Ascending aorta (tissue), 2 donors: ENCODE measurements at regions not wholly inside any gene's neighbourhood (a gene's known extent, or its start where the extent isn't known, plus 50 kb on each side); places are given as distances from the start of the nearest gene placed in this dataset.

Source experiments
- DNase-seq, 2 donors: peaks; one replicate each; pipeline ENCODE4 v3.0.0-alpha.2; 2019; ENCODE audit warnings: low spot score in 2 of 2
- H3K27ac ChIP-seq, 2 donors: fragments of 200-600 bp; sonication (generic); one replicate each; pipeline ENCODE4 v1.5.1; 2016 to 2017; ENCODE audit warnings: mild to moderate bottlenecking in 1 of 2
- H3K27me3 ChIP-seq: fragments of 200-600 bp; sonication (generic); one replicate; pipeline ENCODE4 v1.5.1; 2017
- H3K36me3 ChIP-seq, 2 donors: fragments of 200-600 bp; sonication (generic); one replicate each; pipeline ENCODE4 v1.5.1; 2016
- H3K4me1 ChIP-seq, 2 donors: fragments of 200-600 bp; sonication (generic); one replicate each; pipeline ENCODE4 v1.5.1; 2016 to 2017; ENCODE audit warnings: mild to moderate bottlenecking in 1 of 2
- H3K4me3 ChIP-seq, 2 donors: fragments of 200-600 bp; sonication (generic); one replicate each; pipeline ENCODE4 v1.5.1; 2016 to 2017; ENCODE audit warnings: mild to moderate bottlenecking in 1 of 2
- H3K9me3 ChIP-seq, 2 donors: fragments of 200-600 bp; sonication (generic); one replicate each; pipeline ENCODE4 v1.5.1; 2016
- CTCF ChIP-seq, 3 experiments: fragments of 200-600 bp in 2 of 3; fragments of 450-650 bp in 1 of 3; sonication (generic) in 2 of 3; IDR thresholded peaks; one replicate each; pipeline ENCODE4 v1.5.1; 2016 to 2019; ENCODE audit warnings: antibody characterized with exemption in 3 of 3, mild to moderate bottlenecking in 1 of 3, moderate library complexity in 1 of 3
- intact Hi-C: fragments of 100-400 bp; cut with DNase I; formaldehyde crosslinking; loops from one replicate; pipeline ENCODE4 v1.15.1; 2023

GRCh38 chr11:110948112-110948511 lies 235.9 kb upstream of the ARHGAP20 start:
- intact Hi-C loops: no loop called here
- no peak for DNase-seq
- no peaks in the 10 kb centered on the region for H3K9me3 ChIP-seq
- no peak overlapping the region for H3K4me3 ChIP-seq
- H3K4me1 ChIP-seq: no peaks in the 10 kb centered on the region
- TF ChIP-seq CTCF (IDR thresholded peaks at IDR 0.05): no peak
- no peaks in the 10 kb centered on the region for H3K36me3 ChIP-seq
- no peak overlapping the region for H3K27ac ChIP-seq
- H3K27me3 ChIP-seq: no peaks in the 10 kb centered on the region

- no peaks in the 10 kb centered on the region for H3K36me3 ChIP-seq
- no peaks in the 10 kb centered on the region for H3K27me3 ChIP-seq
- no peak overlapping the region for H3K27ac ChIP-seq
- no peaks in the 10 kb centered on the region for H3K4me1 ChIP-seq
- H3K4me3 ChIP-seq: no peak overlapping the region
- no peak for TF ChIP-seq CTCF (IDR thresholded peaks at IDR 0.05)
- intact Hi-C loops: no loop called here
- DNase-seq: no peak
- no peaks in the 10 kb centered on the region for H3K9me3 ChIP-seq
These were observed 234.9 kb upstream of the ARHGAP20 start for GRCh38 chr11:110947096-110947495.

GRCh38 chr11:110939471-110939870 lies 227.2 kb upstream of the ARHGAP20 start:
- Histone ChIP-seq H3K36me3 (no peaks in the 10 kb centered on the region), H3K27ac (no peak overlapping the region), H3K9me3 (no peaks in the 10 kb centered on the region), H3K4me3 (no peak overlapping the region), H3K27me3 (no peaks in the 10 kb centered on the region), H3K4me1 (no peaks in the 10 kb centered on the region)
- intact Hi-C loops: no loop called here
- no peak for DNase-seq
- no peak for TF ChIP-seq CTCF (IDR thresholded peaks at IDR 0.05)

- no peak overlapping the region for H3K4me3 ChIP-seq
- TF ChIP-seq CTCF (IDR thresholded peaks at IDR 0.05): no peak
- no peaks in the 10 kb centered on the region for H3K36me3 ChIP-seq
- H3K27me3 ChIP-seq: no peaks in the 10 kb centered on the region
- no peak for DNase-seq
- no peaks in the 10 kb centered on the region for H3K4me1 ChIP-seq
- H3K9me3 ChIP-seq: no peaks in the 10 kb centered on the region
- intact Hi-C loops: no loop called here
- H3K27ac ChIP-seq: no peak overlapping the region
These were observed 222.9 kb upstream of the ARHGAP20 start for GRCh38 chr11:110935018-110935640.

GRCh38 chr11:110929129-110929528 lies 216.9 kb upstream of the ARHGAP20 start:
- Histone ChIP-seq H3K9me3 (no peaks in the 10 kb centered on the region), H3K36me3 (no peaks in the 10 kb centered on the region), H3K4me1 (no peaks in the 10 kb centered on the region), H3K4me3 (no peak overlapping the region), H3K27ac (no peak overlapping the region), H3K27me3 (no peaks in the 10 kb centered on the region)
- intact Hi-C loops: no loop called here
- TF ChIP-seq CTCF (IDR thresholded peaks at IDR 0.05): no peak
- no peak for DNase-seq

GRCh38 chr11:110928391-110928790 lies 216.2 kb upstream of the ARHGAP20 start:
- intact Hi-C loops: no loop called here
- no peak overlapping the region for H3K27ac ChIP-seq
- no peak for TF ChIP-seq CTCF (IDR thresholded peaks at IDR 0.05)
- no peak for DNase-seq
- H3K4me1 ChIP-seq: no peaks in the 10 kb centered on the region
- H3K9me3 ChIP-seq: no peaks in the 10 kb centered on the region
- no peaks in the 10 kb centered on the region for H3K36me3 ChIP-seq
- H3K27me3 ChIP-seq: no peaks in the 10 kb centered on the region
- H3K4me3 ChIP-seq: no peak overlapping the region
